MV-4-11 (cell line): ENCODE measurements at regions not wholly inside any gene's neighbourhood (a gene's known extent, or its start where the extent isn't known, plus 50 kb on each side); places are given as distances from the start of the nearest gene placed in this dataset.
"Not testable (repeated sequence)": the region's sequence is repeated elsewhere in the genome, so short reads cannot be mapped to it uniquely, and the experiment has no call there.

Experiments used
- DNase-seq: peaks from one replicate; lab custom pipeline; 2025; lab: John Stamatoyannopoulos, UW

DNA sequence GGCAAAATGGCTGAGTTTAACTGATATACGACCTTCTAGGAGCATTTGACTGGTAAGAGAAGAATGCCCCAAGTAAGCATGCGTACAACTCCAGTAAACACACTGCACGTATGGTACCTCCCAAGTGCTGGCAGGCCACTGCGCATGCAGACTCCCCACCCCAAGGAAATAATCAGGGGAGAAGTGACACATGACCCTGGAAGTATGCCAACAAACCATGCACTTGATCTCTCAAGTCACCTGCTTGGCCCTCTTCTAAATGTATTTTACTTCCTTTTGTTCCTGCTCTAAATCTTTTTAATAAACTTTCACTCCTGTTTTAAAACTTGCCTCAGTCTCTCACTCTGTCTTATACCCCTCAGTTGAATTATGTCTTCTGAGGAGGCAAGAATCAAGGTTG, 129.8 kb upstream of the COL5A2 start:
- DNase-seq = no peak

DNA sequence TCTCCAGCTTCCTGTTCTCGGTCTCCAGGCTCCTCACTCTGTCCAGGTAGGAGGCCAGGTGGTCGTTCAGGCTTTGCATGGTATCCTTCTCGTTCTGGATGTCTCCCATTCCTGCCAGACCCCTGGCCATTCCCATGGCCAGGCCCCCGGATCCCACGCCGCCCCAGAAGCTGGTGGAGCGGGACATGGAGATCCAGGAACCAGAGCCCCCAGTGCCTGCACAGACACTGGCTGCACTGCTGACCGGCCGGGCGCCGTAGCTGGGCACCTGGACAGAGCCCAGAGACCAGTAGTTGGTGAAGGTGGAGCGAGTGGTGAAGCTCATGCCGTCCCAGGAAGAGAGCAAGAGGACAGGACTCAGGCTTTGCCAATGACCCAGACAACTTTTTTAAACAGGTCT, 129.1 kb upstream of the WDR75 start:
- DNase-seq = no peak

DNA sequence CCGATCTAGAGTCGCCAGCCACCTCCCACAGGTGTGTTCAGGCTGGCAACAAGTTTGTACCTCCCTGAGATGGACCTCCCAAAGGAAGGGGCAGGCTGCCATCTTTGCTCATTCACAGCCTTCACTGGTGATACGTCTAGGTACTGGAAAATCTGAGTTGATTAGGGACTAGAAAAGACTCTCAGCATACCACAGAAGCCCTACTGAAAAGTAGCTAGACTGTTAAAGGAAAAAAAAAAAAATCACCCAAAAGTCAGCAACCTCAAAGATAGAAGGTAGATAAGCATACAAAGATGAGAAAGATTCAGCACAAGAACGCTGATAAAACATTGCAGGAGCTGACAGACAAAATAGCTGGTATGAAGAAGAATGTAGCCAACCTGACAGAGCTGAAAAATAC, 128.6 kb upstream of the WDR75 start:
- DNase-seq = no peak

DNA sequence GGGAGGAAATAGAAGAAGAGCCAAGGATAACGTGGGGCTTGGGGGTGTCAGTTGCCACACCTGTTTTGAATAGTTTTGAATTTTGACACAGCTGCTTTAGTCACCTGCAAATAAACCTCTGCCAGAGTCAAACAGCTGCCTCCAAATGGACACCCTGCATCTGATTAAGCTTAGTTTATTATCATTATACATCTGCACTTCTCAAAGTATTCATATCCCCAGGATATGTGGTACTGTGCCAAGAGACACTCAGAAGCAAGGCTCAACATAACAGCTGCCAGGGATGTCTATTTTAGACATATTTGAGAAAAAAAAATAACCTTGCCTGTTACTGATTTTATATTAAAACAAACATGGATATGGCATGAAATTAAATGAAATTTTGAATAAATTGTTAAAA, 122.5 kb upstream of the WDR75 start:
- DNase-seq = no peak

DNA sequence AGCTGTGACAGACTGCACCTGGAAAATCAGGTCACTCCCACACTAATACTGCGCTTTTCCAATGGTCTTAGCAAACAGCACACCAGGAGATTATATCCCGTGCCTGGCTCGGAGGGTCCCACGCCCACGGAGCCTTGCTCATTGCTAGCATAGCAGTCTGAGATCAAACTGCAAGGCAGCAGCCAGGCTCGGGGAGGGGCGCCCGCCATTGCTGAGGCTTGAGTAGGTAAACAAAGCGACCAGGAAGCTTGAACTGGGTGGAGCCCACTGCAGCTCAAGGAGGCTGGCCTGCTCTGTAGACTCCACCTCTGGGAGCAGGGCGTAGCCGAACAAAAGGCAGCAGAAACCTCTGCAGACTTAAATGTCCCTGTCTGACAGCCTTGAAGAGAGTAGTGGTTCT, 121.8 kb upstream of the WDR75 start:
- not testable (repeated sequence) for DNase-seq

DNA sequence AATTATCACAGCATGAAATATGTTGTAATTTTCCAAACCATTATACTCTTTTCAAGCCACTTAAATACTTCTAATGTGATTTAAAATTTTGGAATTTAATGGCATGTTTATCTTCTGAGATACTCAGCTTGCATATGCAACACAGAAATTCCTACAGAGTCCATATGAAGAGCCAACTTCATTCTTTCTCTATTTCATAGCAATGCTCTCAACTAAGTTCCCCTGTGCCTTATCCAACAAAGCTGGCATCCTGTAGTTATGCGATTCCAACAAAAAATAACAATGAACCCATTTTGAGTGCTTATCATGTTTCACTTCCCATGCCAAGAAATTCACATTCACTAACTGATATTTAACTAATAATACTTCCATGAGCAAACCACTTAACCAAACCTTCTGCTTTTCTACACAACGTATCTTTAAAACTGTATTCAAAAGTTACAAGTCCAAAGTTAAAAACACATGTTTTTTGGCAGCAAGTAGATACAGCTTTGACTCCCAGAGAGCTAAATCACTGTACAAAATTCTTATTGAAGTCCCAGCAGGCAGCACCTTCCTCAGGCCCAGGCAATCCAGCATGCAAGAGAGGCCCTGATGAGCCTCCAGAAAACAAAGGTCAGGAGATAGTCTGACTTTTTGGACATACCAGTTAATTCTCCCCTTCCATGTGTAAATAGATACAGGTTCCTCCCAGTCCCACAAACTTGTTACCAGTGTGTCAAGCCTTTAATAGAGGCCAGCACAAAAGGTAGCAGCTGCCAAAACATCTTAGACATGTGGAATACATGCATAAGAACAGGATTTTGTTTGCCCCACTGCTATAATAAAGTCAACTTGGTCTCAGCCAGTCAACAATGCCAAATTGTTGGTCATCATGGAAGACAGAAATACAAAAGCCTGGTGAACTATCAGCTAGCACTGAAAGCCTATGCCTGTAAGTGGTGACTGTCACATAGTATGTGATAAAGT, 113.1 kb upstream of the WDR75 start:
- DNase-seq = no peak

DNA sequence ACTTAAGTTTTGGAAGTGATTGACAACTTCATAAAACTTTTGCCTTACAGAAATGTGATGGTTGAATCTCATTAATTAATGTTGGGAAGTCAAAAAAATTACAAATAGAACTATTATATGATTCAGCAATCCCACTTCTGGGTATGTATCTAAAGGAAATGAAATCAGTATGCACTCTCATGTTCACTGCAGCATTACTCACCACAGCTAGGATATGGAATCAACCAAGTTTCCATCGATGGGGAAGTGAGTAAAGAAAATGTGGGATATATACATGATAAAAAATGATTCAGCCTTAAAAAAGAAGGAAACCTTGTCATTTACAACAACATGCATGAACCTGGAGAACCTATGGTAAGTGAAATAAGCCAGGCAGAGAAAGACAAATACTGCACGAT, 112.4 kb upstream of the WDR75 start:
- no peak for DNase-seq

DNA sequence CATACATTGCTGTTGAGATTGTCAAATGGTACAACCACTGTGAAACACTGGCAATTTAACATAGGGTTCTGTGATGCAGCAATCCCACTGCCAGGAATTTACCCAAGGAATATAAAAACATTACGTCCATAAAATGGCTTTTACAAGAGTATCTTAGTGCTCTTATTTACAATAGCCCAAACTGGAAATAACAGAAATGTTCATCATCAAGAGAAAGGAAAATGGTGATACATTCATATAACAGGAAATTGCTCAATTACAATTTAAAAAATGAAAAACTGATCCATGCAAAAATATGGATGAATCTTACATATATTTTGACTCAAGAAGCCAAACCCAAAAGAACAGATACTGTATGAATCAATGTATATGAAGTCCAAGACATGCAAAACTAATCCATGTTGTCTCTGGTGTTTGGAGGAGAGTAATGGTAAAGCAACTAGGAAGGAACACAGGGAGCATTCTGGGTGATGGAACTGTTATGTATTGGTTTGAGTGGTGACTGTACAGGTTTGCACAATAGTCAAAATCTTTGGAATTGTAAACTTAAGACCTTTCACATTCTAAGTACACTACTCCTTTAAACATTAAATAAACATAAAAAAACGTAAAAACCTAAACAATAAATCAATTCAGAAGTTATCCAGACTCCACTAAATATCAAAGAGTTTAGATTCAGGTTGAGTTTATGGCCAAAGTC, 104.8 kb upstream of the WDR75 start:
- no peak for DNase-seq

DNA sequence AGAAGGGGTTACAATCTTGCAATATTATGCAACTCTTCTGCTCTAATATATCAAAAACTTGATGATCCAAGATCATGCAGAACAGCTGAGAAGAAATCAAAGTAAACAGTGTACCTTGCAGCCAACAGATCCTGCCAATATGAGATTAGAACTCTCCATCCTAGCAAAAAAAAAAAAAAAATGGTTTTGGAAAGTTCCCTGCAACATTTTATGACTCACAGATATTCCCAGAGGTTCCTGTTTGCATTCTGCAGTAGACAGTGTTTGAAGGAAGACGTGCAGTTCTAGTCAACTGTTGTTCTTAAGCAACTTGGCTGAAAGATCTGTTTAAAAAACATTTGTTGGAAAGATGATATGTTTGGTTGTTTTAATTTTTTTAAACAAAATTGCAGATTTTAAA, 103.6 kb upstream of the WDR75 start:
- DNase-seq = no peak

DNA sequence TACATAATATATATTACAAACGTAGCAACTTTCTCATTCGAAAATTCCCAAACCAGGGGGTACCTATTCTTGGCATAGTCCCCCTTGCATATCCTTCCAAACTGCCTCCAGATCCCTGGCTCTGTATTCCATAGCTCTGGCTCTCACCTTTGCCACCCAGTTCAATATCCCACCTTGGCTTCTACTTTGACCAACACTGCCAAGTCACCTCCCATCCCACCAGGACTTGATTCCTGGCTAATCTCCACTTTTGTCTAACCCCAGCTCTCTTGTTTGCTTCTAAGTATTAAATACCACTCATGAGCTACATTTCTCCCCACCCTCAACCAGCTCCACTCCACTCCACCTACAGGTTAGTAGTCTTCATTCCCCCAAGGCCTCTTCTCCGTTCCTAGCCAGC, 103.2 kb upstream of the WDR75 start:
- DNase-seq = no peak

DNA sequence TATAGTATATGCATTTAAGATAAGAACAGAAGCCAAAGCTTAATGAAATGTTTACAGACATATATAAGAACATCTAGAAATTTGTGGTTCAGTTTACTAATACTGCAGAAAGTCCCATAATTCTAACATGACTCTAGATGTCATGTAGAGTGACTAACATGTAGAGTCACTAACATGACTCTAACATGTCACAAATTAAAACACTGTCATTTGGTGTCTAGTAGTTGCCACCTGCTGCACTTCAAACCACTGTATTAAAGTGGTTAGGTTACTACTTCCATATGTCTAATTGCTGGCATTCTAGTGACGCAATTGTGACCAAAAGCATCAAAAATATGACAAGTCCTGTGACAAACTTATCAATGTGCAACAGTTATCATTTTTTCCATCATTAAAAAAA, 100.2 kb upstream of the WDR75 start:
- no peak for DNase-seq

DNA sequence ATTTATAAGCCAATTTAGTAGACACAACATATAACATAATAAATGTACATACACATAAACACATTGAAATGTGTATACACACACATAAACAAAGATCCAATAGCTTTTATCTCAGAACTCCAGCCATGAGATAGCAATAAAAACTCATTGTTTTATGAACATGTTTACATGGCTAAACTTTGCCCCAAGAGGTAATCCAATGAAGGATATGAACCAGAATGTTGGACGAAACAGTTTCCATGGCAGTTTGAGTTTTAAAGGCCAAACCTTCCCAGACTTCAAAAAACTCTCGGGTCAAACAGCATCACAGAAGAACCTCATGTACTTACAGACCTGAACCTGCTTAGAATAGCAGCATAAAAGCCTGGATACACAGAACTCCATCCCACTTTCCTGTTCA, 97.2 kb upstream of the WDR75 start:
- no peak for DNase-seq

DNA sequence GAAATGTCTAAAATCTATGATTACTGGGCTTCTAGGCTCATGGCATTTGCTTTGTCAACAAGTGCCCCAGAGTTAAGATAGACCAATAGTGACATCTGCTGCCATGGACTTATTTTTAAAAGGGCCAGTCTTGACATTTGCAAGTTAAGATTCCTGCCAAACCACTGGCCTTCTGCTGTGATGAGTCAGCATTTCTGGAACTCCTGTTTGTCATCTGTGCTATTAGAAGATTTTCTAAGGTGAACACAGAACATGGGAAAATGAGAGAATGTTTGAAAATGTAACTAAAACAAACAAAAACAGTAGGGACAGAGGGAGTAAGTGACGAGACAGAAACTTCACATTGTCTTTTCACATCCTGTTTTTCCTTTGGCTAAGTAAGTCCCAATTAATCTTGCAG, 93.7 kb upstream of the WDR75 start:
- peak; percentile 18 for DNase-seq

DNA sequence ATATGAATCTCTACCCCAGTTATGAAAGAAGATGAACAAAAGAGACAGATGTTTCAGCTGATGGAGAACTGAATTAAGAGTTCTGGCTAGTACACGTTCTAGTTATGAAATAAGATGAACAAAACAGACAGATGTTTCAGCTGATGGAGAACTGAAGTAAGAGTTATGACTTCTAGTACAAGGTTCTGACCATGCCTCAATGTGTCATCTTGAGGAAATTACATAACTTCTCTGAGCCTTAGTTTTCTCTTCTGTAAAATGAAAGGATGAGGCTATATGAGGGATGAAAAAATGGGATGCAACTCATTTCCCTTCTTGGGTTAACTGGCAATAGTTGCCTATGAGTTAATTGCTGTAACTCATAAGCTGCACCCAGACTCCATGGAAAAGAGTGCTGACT, 92.9 kb upstream of the WDR75 start:
- DNase-seq = peak; percentile 73

DNA sequence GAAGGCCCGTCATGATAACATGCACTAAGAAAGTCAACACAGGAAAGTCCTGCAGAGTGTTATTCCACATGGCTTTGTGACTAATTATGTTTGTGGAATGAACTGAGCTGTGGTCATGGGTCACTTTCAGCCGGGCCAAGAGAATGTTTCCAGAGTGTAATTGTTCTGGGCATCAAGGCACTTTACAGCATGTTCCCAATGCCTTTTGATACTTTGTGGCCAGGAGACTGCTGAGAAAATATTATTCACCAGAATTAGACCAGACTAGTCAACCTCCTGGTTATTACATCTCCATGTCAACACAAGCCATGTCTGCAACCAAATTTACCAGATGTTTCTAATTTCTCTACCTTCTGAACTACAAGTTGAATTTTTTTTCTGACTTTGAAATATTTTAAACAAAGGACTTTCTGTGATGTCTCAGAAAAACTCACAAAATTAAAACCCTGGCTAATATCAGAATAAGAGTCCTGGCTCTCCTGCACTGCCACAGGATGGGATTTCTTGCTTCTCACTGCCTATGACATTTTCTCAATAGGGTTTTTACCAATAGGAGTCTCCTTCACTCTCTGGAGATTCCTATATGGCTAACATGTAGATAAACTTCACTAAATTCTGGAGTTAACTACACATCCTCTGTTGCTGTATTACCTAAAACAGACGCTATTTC, 90.6 kb upstream of the WDR75 start:
- DNase-seq = no peak

DNA sequence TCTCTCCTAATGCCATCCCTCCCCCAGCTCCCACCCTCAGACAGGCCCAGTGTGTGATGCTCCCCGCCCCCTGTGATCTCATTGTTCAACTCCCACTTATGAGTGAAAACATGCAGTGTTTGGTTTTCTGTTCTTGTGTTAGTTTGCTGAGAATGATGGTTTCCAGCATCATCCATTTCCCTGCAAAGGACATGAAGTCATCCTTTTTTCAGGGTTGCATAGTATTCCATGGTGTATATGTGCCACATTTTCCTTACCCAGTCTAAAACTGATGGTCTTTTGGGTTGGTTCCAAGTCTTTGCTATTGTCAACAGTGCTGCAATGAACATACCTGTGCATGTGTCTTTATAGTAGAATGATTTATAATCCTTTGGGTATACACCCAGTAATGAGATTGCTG, 89.3 kb upstream of the WDR75 start:
- DNase-seq = not testable (repeated sequence)

DNA sequence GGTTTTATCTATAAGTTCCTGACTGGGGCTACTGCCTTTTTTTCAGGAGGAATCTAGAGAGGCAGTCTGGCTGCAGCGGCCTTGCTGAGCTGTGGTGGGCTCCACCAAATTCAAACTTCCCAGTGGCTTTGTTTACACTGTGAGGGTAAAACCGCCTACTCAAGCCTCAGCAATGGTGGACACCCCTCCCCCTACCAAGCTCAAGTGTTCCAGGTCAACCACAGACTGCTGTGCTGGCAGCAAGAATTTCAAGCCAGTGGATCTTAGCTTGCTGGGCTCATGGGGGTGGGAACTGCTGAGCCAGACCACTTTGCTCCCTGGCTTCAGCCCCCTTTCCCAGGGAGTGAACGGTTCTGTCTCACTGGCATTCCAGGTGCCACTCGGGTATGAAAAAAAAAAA, 83.9 kb upstream of the WDR75 start:
- DNase-seq = not testable (repeated sequence)

DNA sequence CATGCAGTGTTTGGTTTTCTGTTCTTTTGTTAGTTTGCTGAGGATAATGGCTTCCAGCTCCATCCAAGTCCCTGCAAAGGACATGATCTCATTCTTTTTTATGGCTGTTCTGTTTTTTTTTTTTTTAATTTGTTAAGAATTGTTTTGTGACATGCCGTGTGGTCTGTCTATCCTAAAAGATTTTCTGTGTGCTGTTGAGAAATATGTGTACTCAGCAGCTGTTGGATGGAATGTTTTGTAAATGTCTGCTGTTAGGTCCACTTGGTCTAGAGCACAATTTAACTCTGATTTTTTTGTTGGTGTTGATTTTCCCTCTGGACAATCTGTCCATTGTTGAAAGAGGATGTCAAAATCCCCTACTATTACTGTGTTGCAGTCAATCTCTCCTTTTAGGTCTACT, 80.4 kb upstream of the WDR75 start:
- DNase-seq = no peak

DNA sequence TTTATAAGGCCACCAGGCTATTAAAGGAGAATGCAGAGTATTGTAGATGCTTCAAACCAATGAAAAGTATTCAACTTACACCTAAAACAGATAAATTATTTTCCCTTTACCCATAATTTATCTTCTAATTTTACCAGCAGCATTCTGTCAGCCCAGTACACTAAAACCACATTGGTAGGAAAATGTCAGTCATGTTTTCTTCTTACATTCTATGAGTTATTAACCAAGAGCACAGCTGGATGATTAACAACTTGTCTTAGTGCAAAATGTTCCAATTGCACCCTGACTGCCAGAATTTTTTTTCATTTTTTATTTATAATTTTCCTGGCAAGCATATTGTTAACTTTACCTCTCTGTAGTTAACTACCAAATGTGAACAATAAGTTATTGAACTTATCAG, 79.0 kb upstream of the WDR75 start:
- no peak for DNase-seq

DNA sequence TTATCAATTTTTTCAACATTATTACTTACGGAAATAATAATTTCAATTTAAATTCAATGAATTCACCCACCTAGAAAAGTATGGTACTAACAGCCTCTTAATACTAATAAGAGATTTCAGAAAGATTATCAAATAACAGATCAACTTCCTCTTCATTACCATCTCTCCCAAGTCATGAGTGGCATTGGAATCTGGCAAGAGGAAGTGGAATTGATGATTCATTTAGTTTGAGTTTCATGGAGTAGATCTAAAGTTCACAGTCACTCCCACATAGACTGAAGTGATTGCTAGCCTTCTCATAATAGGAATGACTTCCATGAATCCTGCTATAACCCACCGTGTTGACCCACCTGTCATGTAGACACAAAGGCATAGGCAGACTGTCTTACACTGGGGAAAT, 77.7 kb upstream of the WDR75 start:
- peak; percentile 50 for DNase-seq

DNA sequence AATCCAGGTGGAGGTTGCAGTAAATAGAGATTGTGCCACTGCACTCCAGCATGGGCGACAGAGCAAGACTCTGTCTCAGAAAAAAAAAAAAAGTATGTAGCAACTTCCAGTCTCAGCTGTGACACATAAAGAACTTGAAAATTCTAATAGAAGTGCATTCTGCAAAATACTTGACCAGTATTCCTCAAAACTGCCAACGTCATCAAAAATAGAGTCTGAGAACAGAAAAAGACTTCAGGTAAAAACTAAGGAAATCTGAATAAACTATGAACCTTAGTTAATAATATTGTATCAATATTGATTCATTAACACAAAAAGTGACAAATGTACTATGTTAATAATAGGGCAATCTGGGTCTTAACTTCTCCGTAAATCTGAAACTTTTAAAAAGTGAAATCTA, 76.7 kb upstream of the WDR75 start:
- no peak for DNase-seq

DNA sequence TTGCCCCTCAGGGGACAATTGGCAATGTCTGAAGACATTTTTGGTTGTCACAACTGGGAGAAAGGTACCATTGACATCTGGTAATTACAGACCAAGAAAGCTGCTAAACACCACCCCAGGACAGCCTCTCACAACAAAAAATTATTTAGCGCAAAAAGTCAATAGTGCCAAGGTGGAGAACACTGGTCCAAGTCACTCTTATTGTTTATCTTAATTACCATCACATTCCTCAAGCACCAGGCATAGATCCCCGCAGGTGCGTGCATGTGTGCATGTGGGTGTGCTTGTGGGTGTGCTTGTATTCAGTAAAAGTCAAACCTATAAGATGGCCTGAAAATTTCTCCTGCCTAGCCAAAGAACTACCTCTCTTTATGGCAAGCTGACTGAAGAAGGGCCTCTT, 74.9 kb upstream of the WDR75 start:
- no peak for DNase-seq

DNA sequence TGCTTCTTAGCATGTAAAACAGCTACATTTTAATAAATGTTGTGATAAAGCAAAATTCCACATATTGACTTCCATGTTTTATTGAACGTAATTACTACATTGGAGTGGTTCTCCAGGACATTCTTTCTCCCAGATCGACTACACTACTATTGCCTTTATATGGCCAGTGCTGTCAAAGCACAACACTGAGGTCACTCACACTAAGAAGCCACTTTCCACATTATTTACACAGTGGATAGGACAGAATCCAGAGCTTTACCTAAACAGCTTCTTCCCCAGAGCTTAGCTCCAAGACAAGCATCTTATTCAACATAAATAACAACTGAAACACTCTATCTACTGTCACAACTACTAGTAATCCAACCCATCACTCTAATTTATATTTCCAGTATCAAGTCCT, 73.9 kb upstream of the WDR75 start:
- no peak for DNase-seq
